Erythroblast (primary cell): ENCODE measurements at regions not wholly inside any gene's neighbourhood (a gene's known extent, or its start where the extent isn't known, plus 50 kb on each side); places are given as distances from the start of the nearest gene placed in this dataset.

Experiments used
- GATA1 ChIP-seq: IDR thresholded peaks from 2 replicates; pipeline ENCODE4 v1.6.1; 2011; ENCODE audit warnings: low read depth, mild to moderate bottlenecking, control low read depth, low read length, moderate library complexity
- POLR2A ChIP-seq: IDR thresholded peaks from 2 replicates; pipeline ENCODE4 v1.6.1; 2011; ENCODE audit warnings: mild to moderate bottlenecking, low read length

GRCh38 chrX:40307871-40308270 is 210.1 kb upstream of the BCOR start:
- TF ChIP-seq POLR2A (no peak), GATA1 (no peak)
